DOHH2 (cell line): ENCODE measurements at regions not wholly inside any gene's neighbourhood (a gene's known extent, or its start where the extent isn't known, plus 50 kb on each side); places are given as distances from the start of the nearest gene placed in this dataset.

Source experiments
- H3F3A ChIP-seq: fragments of 200-600 bp; sonication (generic), shearing (Covaris generic); 2 replicates; pipeline ENCODE4 v1.6.0; 2016; ENCODE audit warnings: antibody characterized with exemption, mild to moderate bottlenecking; ENCODE audit not compliant: control insufficient read depth, insufficient read depth
- H3K27ac ChIP-seq: fragments of 200-600 bp; sonication (generic); 2 replicates; pipeline ENCODE4 v1.5.1; 2014; ENCODE audit warnings: low read depth, mild to moderate bottlenecking, low read length, moderate library complexity
- H3K27me3 ChIP-seq: fragments of 200-600 bp; sonication (generic); 2 replicates; pipeline ENCODE4 v1.6.1; 2014; ENCODE audit warnings: mild to moderate bottlenecking, low read length, mixed read lengths; ENCODE audit not compliant: control insufficient read depth
- H3K36me3 ChIP-seq: fragments of 200-600 bp; sonication (generic); 2 replicates; pipeline ENCODE4 v1.6.1; 2014; ENCODE audit warnings: mild to moderate bottlenecking, low read length, moderate library complexity, mixed read lengths; ENCODE audit not compliant: control insufficient read depth
- H3K4me1 ChIP-seq: fragments of 200-600 bp; sonication (generic); 2 replicates; pipeline ENCODE4 v1.6.1; 2014; ENCODE audit warnings: mild to moderate bottlenecking, low read length, mixed read lengths; ENCODE audit not compliant: control insufficient read depth
- H3K4me2 ChIP-seq: fragments of 200-600 bp; sonication (generic); 2 replicates; pipeline ENCODE4 v1.6.0; 2014; ENCODE audit warnings: mild to moderate bottlenecking, low read length, moderate library complexity
- H3K4me3 ChIP-seq: fragments of 200-600 bp; sonication (generic); 2 replicates; pipeline ENCODE4 v1.5.1; 2014; ENCODE audit warnings: mild to moderate bottlenecking, low read length, mixed read lengths
- H3K79me2 ChIP-seq: fragments of 200-600 bp; sonication (generic); 2 replicates; pipeline ENCODE4 v1.6.1; 2014; ENCODE audit warnings: mild to moderate bottlenecking, low read length, mixed read lengths; ENCODE audit not compliant: control insufficient read depth
- H3K9me2 ChIP-seq: fragments of 200-600 bp; sonication (generic); replicated peaks from 2 replicates; pipeline ENCODE4 v1.6.1; 2014; ENCODE audit warnings: mild to moderate bottlenecking, low read length, mixed read lengths; ENCODE audit not compliant: control insufficient read depth
- H3K9me3 ChIP-seq: fragments of 200-600 bp; sonication (generic); 2 replicates; pipeline ENCODE4 v1.6.1; 2014; ENCODE audit warnings: antibody characterized with exemption, low read length, mixed read lengths; ENCODE audit not compliant: control insufficient read depth, insufficient read depth
- H4K20me1 ChIP-seq: fragments of 200-600 bp; sonication (generic); 2 replicates; pipeline ENCODE4 v1.6.0; 2014; ENCODE audit warnings: low read depth, mild to moderate bottlenecking, antibody characterized with exemption, low read length, moderate library complexity; ENCODE audit not compliant: control insufficient read depth, insufficient read depth
- CTCF ChIP-seq: fragments of 200-600 bp; sonication (generic); IDR thresholded peaks from one replicate; pipeline ENCODE4 v1.5.1; 2014; ENCODE audit warnings: antibody characterized with exemption, mild to moderate bottlenecking, low read depth, low read length; ENCODE audit not compliant: poor library complexity, severe bottlenecking
- EZH2phosphoT487 ChIP-seq: fragments of 200-600 bp; sonication (generic); IDR thresholded peaks from 2 replicates; pipeline ENCODE4 v1.6.1; 2017; ENCODE audit warnings: borderline replicate concordance, mild to moderate bottlenecking, antibody characterized with exemption, low read length, moderate library complexity, mixed read lengths

GRCh38 chr3:80152692-80153091 lies 384.9 kb upstream of the ROBO1 start:
- Histone ChIP-seq H3K4me3 (no peak overlapping the region), H3K4me2 (no peak overlapping the region), H3K9me3 (no peaks in the 10 kb centered on the region; the same call in 1 of the 2 replicates), H3K36me3 (no peaks in the 10 kb centered on the region), H3K4me1 (no peaks in the 10 kb centered on the region), H3K27me3 (no peaks in the 10 kb centered on the region), H3K79me2 (no peaks in the 10 kb centered on the region), H3K9me2 (no peaks in the 10 kb centered on the region; the same call in 1 of the 2 replicates), H3F3A (no peaks in the 10 kb centered on the region), H3K27ac (no peak overlapping the region), H4K20me1 (no peaks in the 10 kb centered on the region)
- TF ChIP-seq EZH2phosphoT487 (no peak), CTCF (no peak)

GRCh38 chr3:80142714-80143113 lies 374.9 kb upstream of the ROBO1 start:
- H3K4me3 ChIP-seq = no peak overlapping the region
- H4K20me1 ChIP-seq = no peaks in the 10 kb centered on the region
- H3K79me2 ChIP-seq = no peaks in the 10 kb centered on the region
- no peak overlapping the region for H3K27ac ChIP-seq
- no peaks in the 10 kb centered on the region for H3K9me2 ChIP-seq
- H3F3A ChIP-seq = no peaks in the 10 kb centered on the region
- H3K36me3 ChIP-seq = no peaks in the 10 kb centered on the region
- TF ChIP-seq EZH2phosphoT487 (no peak), CTCF (no peak)
- H3K9me3 ChIP-seq = no peaks in the 10 kb centered on the region
- no peaks in the 10 kb centered on the region for H3K4me1 ChIP-seq
- H3K4me2 ChIP-seq = no peak overlapping the region
- H3K27me3 ChIP-seq = no peaks in the 10 kb centered on the region

DNA sequence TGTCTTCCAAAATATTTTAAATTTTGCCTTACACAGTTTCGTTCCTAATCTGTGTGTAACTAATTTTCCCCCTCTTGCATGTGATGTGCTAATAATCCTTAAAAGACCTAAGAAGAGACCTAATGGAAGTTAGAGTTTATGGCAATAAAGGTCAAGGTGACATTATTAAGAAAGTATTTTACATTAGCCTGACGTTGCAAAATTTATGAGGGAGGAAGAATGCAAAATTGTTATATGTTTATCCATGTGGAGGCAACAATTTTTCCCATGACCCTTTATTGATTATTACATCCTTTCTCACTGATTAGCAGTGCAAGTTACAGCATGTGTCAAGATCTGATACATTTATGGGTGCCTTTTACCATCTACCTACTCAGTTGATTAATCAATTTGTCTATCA lies 373.8 kb upstream of the ROBO1 start:
- no peaks in the 10 kb centered on the region for H3F3A ChIP-seq
- no peak overlapping the region for H3K4me2 ChIP-seq
- H3K4me1 ChIP-seq = no peaks in the 10 kb centered on the region
- H3K9me2 ChIP-seq = no peaks in the 10 kb centered on the region
- TF ChIP-seq EZH2phosphoT487 = no peak
- TF ChIP-seq CTCF = no peak
- no peaks in the 10 kb centered on the region for H3K9me3 ChIP-seq
- no peaks in the 10 kb centered on the region for H4K20me1 ChIP-seq
- no peaks in the 10 kb centered on the region for H3K79me2 ChIP-seq
- H3K27ac ChIP-seq = no peak overlapping the region
- no peaks in the 10 kb centered on the region for H3K27me3 ChIP-seq
- H3K36me3 ChIP-seq = no peaks in the 10 kb centered on the region
- no peak overlapping the region for H3K4me3 ChIP-seq

GRCh38 chr3:80116281-80116680 lies 348.5 kb upstream of the ROBO1 start:
- TF ChIP-seq EZH2phosphoT487 (no peak), CTCF (no peak)
- Histone ChIP-seq H3K36me3 (no peaks in the 10 kb centered on the region), H3K79me2 (no peaks in the 10 kb centered on the region), H3K27ac (no peak overlapping the region), H3F3A (no peaks in the 10 kb centered on the region), H3K4me3 (no peak overlapping the region), H3K4me1 (no peaks in the 10 kb centered on the region), H4K20me1 (no peaks in the 10 kb centered on the region), H3K9me3 (no peaks in the 10 kb centered on the region), H3K4me2 (no peak overlapping the region), H3K9me2 (no peaks in the 10 kb centered on the region), H3K27me3 (no peaks in the 10 kb centered on the region)
